HG03457 (cell line): ENCODE measurements at regions not wholly inside any gene's neighbourhood (a gene's known extent, or its start where the extent isn't known, plus 50 kb on each side); places are given as distances from the start of the nearest gene placed in this dataset.

ENCODE experiments used
- ATAC-seq: cut with Tn5 transposase; IDR thresholded peaks from one replicate; pipeline ENCODE4 v1.9.1; 2021; ENCODE audit warnings: moderate number of reproducible peaks; ENCODE audit not compliant: unreplicated experiment

GRCh38 chr21:14736162-14736561 is 190.0 kb upstream of the SAMSN1 start:
- ATAC-seq, result no peak

GRCh38 chr21:14734833-14735232 is 188.7 kb upstream of the SAMSN1 start:
- no peak for ATAC-seq

- ATAC-seq, result no peak
These were observed 188.1 kb upstream of the SAMSN1 start for GRCh38 chr21:14734191-14734590.

- ATAC-seq, result no peak
These were observed 179.1 kb upstream of the SAMSN1 start for GRCh38 chr21:14725219-14725618.

- no peak for ATAC-seq
These were observed 176.8 kb upstream of the SAMSN1 start for GRCh38 chr21:14722841-14723483.

- ATAC-seq, result no peak
These were observed 174.1 kb upstream of the SAMSN1 start for GRCh38 chr21:14720237-14720636.

- ATAC-seq, result no peak
These were observed 172.8 kb upstream of the SAMSN1 start for GRCh38 chr21:14718951-14719350.

- no peak for ATAC-seq
These were observed 170.8 kb upstream of the SAMSN1 start for GRCh38 chr21:14716761-14717396.

GRCh38 chr21:14713109-14713508 is 167.0 kb upstream of the SAMSN1 start:
- no peak for ATAC-seq

- ATAC-seq, result no peak
These were observed 166.1 kb upstream of the SAMSN1 start for GRCh38 chr21:14712121-14712715.

- ATAC-seq, result no peak
These were observed 165.2 kb upstream of the SAMSN1 start for GRCh38 chr21:14711287-14711686.

GRCh38 chr21:14707511-14708020 is 161.5 kb upstream of the SAMSN1 start:
- no peak for ATAC-seq

GRCh38 chr21:14706712-14707510 is 160.8 kb upstream of the SAMSN1 start:
- no peak for ATAC-seq

- ATAC-seq, result no peak
These were observed 153.6 kb upstream of the SAMSN1 start for GRCh38 chr21:14699433-14700407.

- no peak for ATAC-seq
These were observed 151.7 kb upstream of the SAMSN1 start for GRCh38 chr21:14697769-14698168.

GRCh38 chr21:14694817-14695216 is 148.7 kb upstream of the SAMSN1 start:
- no peak for ATAC-seq

GRCh38 chr21:14693997-14694396 is 147.9 kb upstream of the SAMSN1 start:
- no peak for ATAC-seq

- ATAC-seq, result no peak
These were observed 145.8 kb upstream of the SAMSN1 start for GRCh38 chr21:14691914-14692313.

GRCh38 chr21:14690886-14691285 is 144.8 kb upstream of the SAMSN1 start:
- ATAC-seq, result no peak

GRCh38 chr21:14688936-14689335 is 142.8 kb upstream of the SAMSN1 start:
- ATAC-seq, result no peak
